Upper lobe of left lung (tissue), 6 donors: ENCODE measurements at regions not wholly inside any gene's neighbourhood (a gene's known extent, or its start where the extent isn't known, plus 50 kb on each side); places are given as distances from the start of the nearest gene placed in this dataset.

Source experiments
- ATAC-seq, 2 donors: fragments of 200-7000 bp; cut with Tn5 transposase; one replicate each; pipeline ENCODE4 v1.9.1; 2022; ENCODE audit warnings: mild to moderate bottlenecking in 2 of 2, moderate library complexity in 2 of 2; ENCODE audit not compliant: low FRiP score in 2 of 2
- DNase-seq, 2 donors: peaks; one replicate each; pipeline ENCODE4 v3.0.0-alpha.2; 2019 to 2020
- H3K27ac ChIP-seq, 4 donors: fragments of 200-600 bp; sonication (generic); one replicate each; pipeline ENCODE4 v1.5.1; 2016 to 2019
- H3K27me3 ChIP-seq, 4 donors: fragments of 200-600 bp; sonication (generic); one replicate each; pipeline ENCODE4 v1.5.1; 2017 to 2019
- H3K36me3 ChIP-seq, 4 donors: fragments of 200-600 bp; sonication (generic); one replicate each; pipeline ENCODE4 v1.5.1; 2016 to 2019
- H3K4me1 ChIP-seq, 4 donors: fragments of 200-600 bp; sonication (generic); one replicate each; pipeline ENCODE4 v1.5.1; 2018 to 2019
- H3K4me3 ChIP-seq, 4 donors: fragments of 200-600 bp; sonication (generic); one replicate each; pipeline ENCODE4 v1.5.1; 2017 to 2019; ENCODE audit warnings: mild to moderate bottlenecking in 2 of 4, moderate library complexity in 1 of 4
- H3K9me3 ChIP-seq, 4 donors: fragments of 200-600 bp; sonication (generic); one replicate each; pipeline ENCODE4 v1.5.1; 2018 to 2019
- CTCF ChIP-seq, 6 experiments: fragments of 450-650 bp in 4 of 6; fragments of 200-600 bp in 2 of 6; sonication (generic) in 2 of 6; IDR thresholded peaks; one replicate each; pipeline ENCODE4 v1.5.1; 2016 to 2019; ENCODE audit warnings: antibody characterized with exemption in 6 of 6
- EP300 ChIP-seq, 4 donors: sonication (generic); formaldehyde crosslinking; IDR thresholded peaks; one replicate each; pipeline ENCODE4 v1.5.1; 2017; ENCODE audit warnings: antibody characterized with exemption in 4 of 4, control low read depth in 2 of 4
- POLR2A ChIP-seq, 4 donors: fragments of 450-650 bp; IDR thresholded peaks; one replicate each; pipeline ENCODE4 v1.5.1; 2016 to 2017; ENCODE audit warnings: antibody characterized with exemption in 4 of 4, mild to moderate bottlenecking in 2 of 4
- POLR2AphosphoS5 ChIP-seq, 2 donors: sonication (generic); formaldehyde crosslinking; IDR thresholded peaks; one replicate each; pipeline ENCODE4 v1.5.1; 2017; ENCODE audit warnings: antibody characterized with exemption in 2 of 2
- WGBS, 2 donors: methylation state at CpG; one replicate each; pipeline ENCODE4 v1.1.5; 2017 to 2018; 5-methylcytosine and 5-hydroxymethylcytosine counted together
- donor health status: DM: no; HTN: no; CAD: no; lungs with moderate emphysema.
- donor health status: DM: no; HTN: yes; CAD: no; lungs with severe emphysema.

- WGBS, 2 donors: 58 to 64% methylated on average over 2 of the region's 2 CpGs
- ATAC-seq (no peak), DNase-seq (no peak)
- H3K27me3 ChIP-seq: no peaks in the 10 kb centered on the region
- H3K36me3 ChIP-seq: no peaks in the 10 kb centered on the region
- TF ChIP-seq POLR2AphosphoS5 (IDR thresholded peaks at IDR 0.05): no peak
- TF ChIP-seq EP300 (IDR thresholded peaks at IDR 0.05): no peak
- TF ChIP-seq POLR2A (IDR thresholded peaks at IDR 0.05): no peak
- no peak for TF ChIP-seq CTCF (IDR thresholded peaks at IDR 0.05)
- H3K27ac ChIP-seq: no peak overlapping the region
- no peaks in the 10 kb centered on the region for H3K4me1 ChIP-seq
- H3K4me3 ChIP-seq: no peak overlapping the region
- H3K9me3 ChIP-seq: no peaks in the 10 kb centered on the region
These were observed 51.4 kb upstream of the CHMP2B start for GRCh38 chr3:87175732-87176131.

- Histone ChIP-seq H3K27me3 (no peaks in the 10 kb centered on the region), H3K27ac (no peak overlapping the region), H3K36me3 (no peaks in the 10 kb centered on the region), H3K4me3 (no peak overlapping the region), H3K4me1 (no peaks in the 10 kb centered on the region), H3K9me3 (no peaks in the 10 kb centered on the region)
- TF ChIP-seq CTCF (IDR thresholded peaks at IDR 0.05): no peak
- TF ChIP-seq POLR2A (IDR thresholded peaks at IDR 0.05): no peak
- no peak for DNase-seq
- WGBS, 2 donors: 69 to 84% methylated on average over 2 of the region's 2 CpGs
- no peak for ATAC-seq
These were observed 53.3 kb upstream of the CHMP2B start for GRCh38 chr3:87173776-87174175.

GRCh38 chr3:87173071-87173470, 54.0 kb upstream of the CHMP2B start:
- Histone ChIP-seq H3K9me3 (no peaks in the 10 kb centered on the region), H3K27ac (no peak overlapping the region), H3K36me3 (no peaks in the 10 kb centered on the region), H3K4me1 (no peaks in the 10 kb centered on the region), H3K27me3 (no peaks in the 10 kb centered on the region), H3K4me3 (no peak overlapping the region)
- DNase-seq: no peak
- 78 to 80% methylated on average over 3 of the region's 3 CpGs for WGBS, 2 donors
- no peak for TF ChIP-seq POLR2AphosphoS5 (IDR thresholded peaks at IDR 0.05)
- TF ChIP-seq POLR2A (IDR thresholded peaks at IDR 0.05): no peak
- TF ChIP-seq CTCF (IDR thresholded peaks at IDR 0.05): no peak
- no peak for TF ChIP-seq EP300 (IDR thresholded peaks at IDR 0.05)
- ATAC-seq: no peak

GRCh38 chr3:87167628-87168456, 59.3 kb upstream of the CHMP2B start:
- no peak overlapping the region for H3K27ac ChIP-seq
- H3K27me3 ChIP-seq: no peaks in the 10 kb centered on the region
- H3K4me3 ChIP-seq: peak overlapping the region in 2 of 4 donors; percentile 35 to 39
- no peak for DNase-seq
- H3K9me3 ChIP-seq: no peaks in the 10 kb centered on the region
- no peak for TF ChIP-seq EP300 (IDR thresholded peaks at IDR 0.05)
- TF ChIP-seq POLR2A (IDR thresholded peaks at IDR 0.05): no peak
- peak in 5 of 6 experiments; percentile 23 to 49 (median 48) for TF ChIP-seq CTCF (IDR thresholded peaks at IDR 0.05)
- ATAC-seq: peak in 1 of 2 donors; percentile 61
- peaks cover 0 to 4% (median 0%) of the 10 kb centered on the region in 4 donors for H3K4me1 ChIP-seq
- 38 to 41% methylated on average over 11 of the region's 11 CpGs for WGBS, 2 donors
- no peaks in the 10 kb centered on the region for H3K36me3 ChIP-seq

GRCh38 chr3:87164245-87164644, 62.9 kb upstream of the CHMP2B start:
- Histone ChIP-seq H3K4me1 (peaks cover 0 to 4% (median 0%) of the 10 kb centered on the region in 4 donors), H3K4me3 (no peak overlapping the region), H3K27me3 (no peaks in the 10 kb centered on the region), H3K27ac (no peak overlapping the region), H3K9me3 (no peaks in the 10 kb centered on the region), H3K36me3 (no peaks in the 10 kb centered on the region)
- DNase-seq: no peak
- TF ChIP-seq POLR2AphosphoS5 (IDR thresholded peaks at IDR 0.05) (no peak), CTCF (IDR thresholded peaks at IDR 0.05) (no peak), EP300 (IDR thresholded peaks at IDR 0.05) (no peak), POLR2A (IDR thresholded peaks at IDR 0.05) (no peak)
- ATAC-seq: no peak
- 92 to 96% methylated on average over 3 of the region's 3 CpGs for WGBS, 2 donors
